Skeletal muscle satellite cell (primary cell): ENCODE measurements at regions not wholly inside any gene's neighbourhood (a gene's known extent, or its start where the extent isn't known, plus 50 kb on each side); places are given as distances from the start of the nearest gene placed in this dataset. TPM values are rescaled to one million over a fixed set of nuclear protein-coding genes. Genes with fewer than 3 reads are reported as not detected.
"Not testable (repeated sequence)": the region's sequence is repeated elsewhere in the genome, so short reads cannot be mapped to it uniquely, and the experiment has no call there.

Source experiments
- H3K27me3 ChIP-seq: 2 replicates; pipeline ENCODE4 v1.7.0; 2013; ENCODE audit warnings: low read length; ENCODE audit not compliant: control insufficient read depth, insufficient read depth
- H3K36me3 ChIP-seq: 2 replicates; pipeline ENCODE4 v1.7.0; 2013; ENCODE audit warnings: mild to moderate bottlenecking, control low read depth, low read length; ENCODE audit not compliant: insufficient read depth
- H3K4me1 ChIP-seq: 2 replicates; pipeline ENCODE4 v1.7.0; 2013; ENCODE audit warnings: low read length; ENCODE audit not compliant: control insufficient read depth, insufficient read depth
- H3K4me2 ChIP-seq: 2 replicates; pipeline ENCODE4 v1.7.0; 2013; ENCODE audit warnings: mild to moderate bottlenecking, low read length
- H3K4me3 ChIP-seq: 2 replicates; pipeline ENCODE4 v1.7.0; 2013; ENCODE audit warnings: low read length
- H3K9ac ChIP-seq: 2 replicates; pipeline ENCODE4 v1.7.0; 2013; ENCODE audit warnings: mild to moderate bottlenecking, low read depth, low read length, moderate library complexity
- H3K9me3 ChIP-seq: replicated peaks from 2 replicates; pipeline ENCODE4 v1.7.0; 2013; ENCODE audit warnings: mild to moderate bottlenecking, control low read depth, low read length
- small RNA-seq: library from RNA; depleted of rRNA; stranded (forward); fragments of <200 nt; gene quantifications from one replicate; pipeline ENCODE3, GENCODE V24; 2012

- no peaks in the 10 kb centered on the region for H3K4me1 ChIP-seq
- no peak overlapping the region for H3K4me3 ChIP-seq
- no peak overlapping the region for H3K4me2 ChIP-seq
- H3K9ac ChIP-seq: no peak overlapping the region
- H3K36me3 ChIP-seq: no peaks in the 10 kb centered on the region
- no peaks in the 10 kb centered on the region for H3K27me3 ChIP-seq
- H3K9me3 ChIP-seq: no peaks in the 10 kb centered on the region
These were observed 81.2 kb upstream of the MAN1A1 start for GRCh38 chr6:119430805-119431204.

GRCh38 chr6:119428633-119429032 lies 79.1 kb upstream of the MAN1A1 start:
- no peaks in the 10 kb centered on the region for H3K27me3 ChIP-seq
- H3K9ac ChIP-seq: no peak overlapping the region

GRCh38 chr6:119426619-119427018 lies 77.1 kb upstream of the MAN1A1 start:
- Histone ChIP-seq H3K4me2 (no peak overlapping the region), H3K9me3 (no peaks in the 10 kb centered on the region), H3K36me3 (no peaks in the 10 kb centered on the region), H3K4me1 (no peaks in the 10 kb centered on the region), H3K4me3 (no peak overlapping the region), H3K27me3 (no peaks in the 10 kb centered on the region), H3K9ac (no peak overlapping the region)

More at GRCh38 chr6:119428633-119429032, 79.1 kb upstream of the MAN1A1 start:
- Histone ChIP-seq H3K9me3 (no peaks in the 10 kb centered on the region), H3K4me2 (no peak overlapping the region), H3K4me1 (no peaks in the 10 kb centered on the region), H3K36me3 (no peaks in the 10 kb centered on the region), H3K4me3 (no peak overlapping the region)

- H3K4me2 ChIP-seq: no peak overlapping the region
- no peak overlapping the region for H3K4me3 ChIP-seq
- no peaks in the 10 kb centered on the region for H3K9me3 ChIP-seq
- H3K27me3 ChIP-seq: no peaks in the 10 kb centered on the region
- H3K36me3 ChIP-seq: no peaks in the 10 kb centered on the region
- no peak overlapping the region for H3K9ac ChIP-seq
- H3K4me1 ChIP-seq: no peaks in the 10 kb centered on the region
These were observed 74.4 kb upstream of the MAN1A1 start for GRCh38 chr6:119423996-119424395.

GRCh38 chr6:119418084-119418483 lies 68.5 kb upstream of the MAN1A1 start:
- not testable (repeated sequence) for H3K4me2 ChIP-seq, H3K36me3 ChIP-seq, H3K4me3 ChIP-seq, H3K4me1 ChIP-seq, H3K9me3 ChIP-seq, H3K9ac ChIP-seq, H3K27me3 ChIP-seq

- no peak overlapping the region for H3K9ac ChIP-seq
- no peaks in the 10 kb centered on the region for H3K36me3 ChIP-seq
- no peaks in the 10 kb centered on the region for H3K27me3 ChIP-seq
- no peak overlapping the region for H3K4me2 ChIP-seq
- H3K4me3 ChIP-seq: no peak overlapping the region
- no peaks in the 10 kb centered on the region for H3K4me1 ChIP-seq
- no peaks in the 10 kb centered on the region for H3K9me3 ChIP-seq
These were observed 57.6 kb upstream of the MAN1A1 start for GRCh38 chr6:119407156-119407555.

- H3K27me3 ChIP-seq, H3K36me3 ChIP-seq, H3K4me2 ChIP-seq, H3K4me1 ChIP-seq, H3K9ac ChIP-seq, H3K9me3 ChIP-seq, H3K4me3 ChIP-seq: not testable (repeated sequence)
These were observed 55.6 kb upstream of the MAN1A1 start for GRCh38 chr6:119405114-119405513.

Small RNA genes lying in the stretch of these regions (small RNA-seq; reads per million reads assigned to genes)
- not detected for gene COX6A1P3
- not detected for gene MIR3144
- 3.0 reads per million, percentile 77 among the genes with 10 or more reads in this experiment for gene RNA5SP215
- not detected for gene RNU6-214P
